Fibroblast of pulmonary artery (primary cell): ENCODE measurements at regions not wholly inside any gene's neighbourhood (a gene's known extent, or its start where the extent isn't known, plus 50 kb on each side); places are given as distances from the start of the nearest gene placed in this dataset.
A peak's percentile ranks its signal among the peaks of the same experiment; 100 is the strongest.

Source experiments
- DNase-seq: peaks from one replicate; pipeline ENCODE4 v3.0.0-alpha.2; 2010; ENCODE audit warnings: low read depth
- H3K4me3 ChIP-seq: replicated peaks from 2 replicates; pipeline ENCODE4 v1.5.1; 2011; ENCODE audit warnings: low read depth, mild to moderate bottlenecking, control low read depth, low read length, moderate library complexity
- TF ChIP-seq, protein P1 (sequence below): IDR thresholded peaks from 2 replicates; pipeline ENCODE4 v1.5.1; 2011; ENCODE audit warnings: mild to moderate bottlenecking, control low read depth, low read length, inconsistent platforms; ENCODE audit errors: missing control alignments

DNA sequence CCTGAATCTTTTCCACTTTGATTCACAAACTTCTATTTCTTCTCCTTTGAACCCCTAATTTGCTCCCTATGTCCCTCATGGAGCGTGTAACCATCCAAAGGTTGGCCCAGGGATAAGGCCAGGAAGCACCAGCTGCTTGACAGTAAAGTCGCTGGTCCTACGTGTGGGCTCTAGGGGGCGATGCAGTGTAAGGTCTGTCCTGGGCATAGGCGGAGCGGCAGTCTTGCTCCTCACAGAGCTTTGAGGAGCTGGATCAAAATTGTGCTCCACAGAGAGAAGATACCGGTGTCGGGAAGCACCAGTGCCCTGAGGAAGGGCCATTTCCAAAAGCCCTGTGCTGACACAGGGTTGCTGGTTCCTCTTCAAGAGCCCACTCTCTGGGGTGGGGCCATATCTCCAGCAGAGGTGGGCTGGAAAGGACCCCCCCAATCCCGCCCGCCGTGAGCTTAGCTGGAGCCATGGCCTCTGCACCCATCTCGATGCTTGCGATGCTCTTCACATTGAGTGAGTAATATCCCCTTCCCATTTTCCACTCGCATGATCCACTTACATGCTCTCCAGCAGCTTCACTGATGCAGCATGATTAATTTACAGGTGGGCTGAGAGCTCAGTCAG lies 49.9 kb upstream of the OR4E1 start:
- peak; percentile 24 for DNase-seq
- H3K4me3 ChIP-seq: no peak overlapping the region
- TF ChIP-seq, protein P1, sequence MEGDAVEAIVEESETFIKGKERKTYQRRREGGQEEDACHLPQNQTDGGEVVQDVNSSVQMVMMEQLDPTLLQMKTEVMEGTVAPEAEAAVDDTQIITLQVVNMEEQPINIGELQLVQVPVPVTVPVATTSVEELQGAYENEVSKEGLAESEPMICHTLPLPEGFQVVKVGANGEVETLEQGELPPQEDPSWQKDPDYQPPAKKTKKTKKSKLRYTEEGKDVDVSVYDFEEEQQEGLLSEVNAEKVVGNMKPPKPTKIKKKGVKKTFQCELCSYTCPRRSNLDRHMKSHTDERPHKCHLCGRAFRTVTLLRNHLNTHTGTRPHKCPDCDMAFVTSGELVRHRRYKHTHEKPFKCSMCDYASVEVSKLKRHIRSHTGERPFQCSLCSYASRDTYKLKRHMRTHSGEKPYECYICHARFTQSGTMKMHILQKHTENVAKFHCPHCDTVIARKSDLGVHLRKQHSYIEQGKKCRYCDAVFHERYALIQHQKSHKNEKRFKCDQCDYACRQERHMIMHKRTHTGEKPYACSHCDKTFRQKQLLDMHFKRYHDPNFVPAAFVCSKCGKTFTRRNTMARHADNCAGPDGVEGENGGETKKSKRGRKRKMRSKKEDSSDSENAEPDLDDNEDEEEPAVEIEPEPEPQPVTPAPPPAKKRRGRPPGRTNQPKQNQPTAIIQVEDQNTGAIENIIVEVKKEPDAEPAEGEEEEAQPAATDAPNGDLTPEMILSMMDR: peak; percentile 35
